HG03354 (cell line): ENCODE measurements at regions not wholly inside any gene's neighbourhood (a gene's known extent, or its start where the extent isn't known, plus 50 kb on each side); places are given as distances from the start of the nearest gene placed in this dataset.
"Not testable (repeated sequence)": the region's sequence is repeated elsewhere in the genome, so short reads cannot be mapped to it uniquely, and the experiment has no call there.

Source experiments
- ATAC-seq: cut with Tn5 transposase; IDR thresholded peaks from one replicate; pipeline ENCODE4 v1.9.1; 2021; ENCODE audit warnings: mild to moderate bottlenecking; ENCODE audit not compliant: unreplicated experiment, poor library complexity, severe bottlenecking

DNA sequence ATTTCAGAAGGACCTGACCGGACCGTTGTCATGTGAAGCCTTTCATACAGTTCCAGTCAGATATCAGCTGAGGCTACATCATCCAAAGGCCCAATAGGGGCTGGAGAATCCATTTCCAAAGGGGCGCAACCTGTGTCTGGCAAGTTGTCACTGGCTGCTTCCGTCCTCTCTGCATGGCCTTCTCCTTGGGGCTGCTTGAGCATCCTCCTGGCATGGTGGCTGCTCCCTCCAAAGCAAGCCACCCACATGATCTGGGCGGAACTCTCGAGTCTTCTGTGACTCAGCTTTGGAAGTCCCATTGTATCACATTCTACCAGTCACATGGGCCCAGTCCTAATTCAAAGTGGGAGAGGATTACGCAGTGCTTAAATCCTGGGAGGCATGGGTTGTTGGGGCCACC is 207.0 kb upstream of the SHH start:
- ATAC-seq, result no peak

GRCh38 chr7:156017916-156018700 is 205.8 kb upstream of the SHH start:
- ATAC-seq, result no peak

GRCh38 chr7:156017431-156017830 is 205.2 kb upstream of the SHH start:
- no peak for ATAC-seq

GRCh38 chr7:156015237-156016020 is 203.2 kb upstream of the SHH start:
- no peak for ATAC-seq

DNA sequence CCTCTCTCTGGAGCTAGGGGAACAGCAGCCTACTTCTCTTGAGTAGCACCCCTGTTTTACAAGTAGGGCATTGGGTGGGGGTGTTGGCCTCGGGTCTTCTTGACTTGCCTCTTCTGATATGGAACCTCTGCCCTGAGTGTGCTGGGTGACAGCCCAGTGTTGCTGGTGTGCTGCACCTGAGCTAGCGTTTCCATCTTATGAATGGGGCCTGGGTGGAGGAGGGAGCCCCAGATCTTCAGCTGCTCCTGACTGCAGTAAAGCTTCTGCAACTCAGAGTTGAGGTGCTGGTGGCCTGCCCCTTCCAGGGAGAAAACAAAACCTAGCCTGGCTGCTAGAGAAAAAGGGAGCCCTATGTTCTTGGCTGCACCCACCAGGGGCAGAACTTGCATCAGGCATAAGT is 202.5 kb upstream of the SHH start:
- ATAC-seq, result no peak

DNA sequence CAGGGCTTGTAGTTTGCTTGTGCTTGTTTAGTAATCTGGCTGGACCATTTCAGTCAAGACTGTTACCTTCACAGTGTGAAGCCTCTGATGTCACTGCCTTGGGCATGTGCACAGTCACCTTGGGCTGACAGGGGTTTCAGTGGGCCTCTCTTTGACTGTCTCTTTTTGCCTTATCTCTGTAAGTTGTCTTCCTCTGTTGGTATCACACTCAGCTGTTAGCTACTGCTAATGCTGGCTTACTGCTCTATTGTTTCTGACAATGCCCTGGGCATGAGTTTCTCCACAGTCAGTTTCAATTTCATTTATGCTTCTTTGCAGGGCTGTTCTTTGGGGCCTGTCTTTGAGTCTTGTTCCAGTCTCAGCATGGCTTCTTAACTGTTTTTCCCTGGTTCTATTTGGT is 201.9 kb upstream of the SHH start:
- ATAC-seq, result no peak

- no peak for ATAC-seq
These were observed 200.1 kb upstream of the SHH start for GRCh38 chr7:156012412-156012811.

DNA sequence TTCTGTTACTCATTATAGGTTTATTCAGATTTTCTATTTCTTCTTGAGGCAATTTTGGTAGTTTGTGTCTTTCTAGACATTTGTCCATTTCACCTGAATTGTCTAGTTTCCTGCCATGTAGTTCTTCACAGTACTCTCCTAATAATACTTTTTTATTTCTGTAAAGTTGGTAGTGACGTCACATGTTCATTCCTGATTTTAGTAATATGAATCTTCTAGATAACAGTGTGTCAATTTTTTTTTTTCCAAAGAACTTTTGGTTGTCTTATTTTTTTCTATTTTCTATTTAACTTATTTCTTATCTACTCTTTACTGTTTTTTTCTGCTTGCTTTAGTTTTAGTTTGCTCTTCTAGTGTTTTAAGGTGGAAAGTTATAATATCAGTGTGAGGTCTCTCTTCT is 197.3 kb upstream of the SHH start:
- ATAC-seq, result no peak

GRCh38 chr7:156006876-156007275 is 194.6 kb upstream of the SHH start:
- not testable (repeated sequence) for ATAC-seq

DNA sequence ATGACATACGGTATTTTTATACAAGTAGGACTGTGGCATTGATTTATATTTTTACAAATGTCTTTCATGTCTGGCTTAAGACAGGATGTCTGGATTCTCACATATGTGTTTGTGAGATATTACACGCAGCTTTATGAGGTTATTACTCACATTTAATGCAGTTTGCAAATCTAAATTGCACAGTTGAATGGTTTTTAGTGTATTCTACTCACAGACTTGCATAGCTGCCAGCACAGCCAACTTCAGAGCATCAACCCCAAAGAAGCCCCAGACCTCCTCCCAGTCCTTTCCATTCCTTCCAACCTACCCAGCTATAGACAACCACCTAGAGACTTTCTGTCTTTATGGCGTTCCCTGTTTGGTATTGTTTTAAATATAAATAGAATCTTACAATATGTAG is 193.8 kb upstream of the SHH start:
- ATAC-seq, result no peak

DNA sequence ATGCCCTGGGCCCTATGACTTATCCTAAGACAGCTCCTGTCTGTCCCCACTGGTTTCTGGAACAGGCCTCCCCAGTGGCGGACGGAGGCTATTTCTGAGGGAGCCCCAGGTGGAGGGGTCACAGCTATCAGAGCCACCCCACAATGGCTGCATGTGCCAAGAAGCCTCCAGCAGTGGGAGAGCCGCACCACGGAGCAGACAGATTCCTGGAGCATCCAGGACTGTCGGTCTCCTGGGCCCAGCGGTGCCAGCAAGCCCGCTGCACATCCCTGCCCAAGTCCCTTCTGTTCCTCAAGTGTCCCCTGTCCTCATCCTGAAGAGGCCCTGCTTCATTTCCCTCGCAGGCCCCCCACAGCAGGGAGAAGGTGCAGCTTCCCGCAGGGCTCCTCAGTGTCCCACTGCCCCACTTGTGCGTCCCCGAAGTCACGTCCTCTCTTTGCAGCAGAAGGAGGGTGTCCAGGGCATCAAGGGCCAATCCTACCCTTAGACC is 193.0 kb upstream of the SHH start:
- ATAC-seq, result no peak

DNA sequence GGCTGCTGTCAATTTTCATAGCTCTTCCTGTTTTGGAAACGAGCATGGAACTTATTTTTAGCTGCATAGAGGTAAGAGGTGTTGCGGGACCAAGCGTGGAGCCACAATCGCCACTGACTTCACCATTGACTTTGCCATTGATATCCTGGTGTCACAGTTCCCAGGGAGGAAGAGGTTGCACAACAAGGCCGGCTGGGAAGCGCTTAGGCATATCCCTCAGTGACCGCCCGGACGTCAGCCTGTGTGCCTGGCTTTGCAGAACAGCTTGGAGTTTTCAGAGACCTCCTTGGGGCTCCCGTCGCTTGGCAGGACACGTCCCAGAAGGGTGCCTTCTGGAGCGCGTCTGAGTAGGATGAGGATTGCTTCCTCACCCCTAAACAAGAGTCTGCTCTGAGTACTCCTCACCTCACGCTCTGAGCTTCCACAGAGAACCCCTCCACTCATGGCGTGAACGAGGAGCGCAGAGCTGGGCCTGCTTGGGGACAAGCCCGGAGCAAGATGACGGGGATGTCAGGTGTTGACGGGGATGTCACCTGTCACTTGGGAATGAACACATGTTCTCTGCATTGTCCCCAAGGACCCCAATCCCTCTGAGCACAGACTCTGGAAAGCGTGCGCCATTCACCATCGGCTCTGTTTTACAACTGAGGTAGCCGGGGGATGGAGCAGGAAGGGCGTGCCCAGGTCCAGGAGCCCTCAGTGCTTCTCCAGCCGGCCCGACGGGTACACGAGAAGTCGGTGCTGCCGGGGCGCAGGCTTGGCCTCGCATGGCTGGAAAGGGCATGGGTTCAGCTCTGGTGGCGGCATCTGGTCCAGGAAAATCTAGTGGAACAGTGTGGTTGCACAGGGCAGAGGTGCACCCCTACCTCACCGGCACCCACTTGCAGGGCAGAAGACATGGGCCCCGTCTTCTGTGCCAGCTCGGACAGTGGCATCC is 192.3 kb upstream of the SHH start:
- no peak for ATAC-seq

DNA sequence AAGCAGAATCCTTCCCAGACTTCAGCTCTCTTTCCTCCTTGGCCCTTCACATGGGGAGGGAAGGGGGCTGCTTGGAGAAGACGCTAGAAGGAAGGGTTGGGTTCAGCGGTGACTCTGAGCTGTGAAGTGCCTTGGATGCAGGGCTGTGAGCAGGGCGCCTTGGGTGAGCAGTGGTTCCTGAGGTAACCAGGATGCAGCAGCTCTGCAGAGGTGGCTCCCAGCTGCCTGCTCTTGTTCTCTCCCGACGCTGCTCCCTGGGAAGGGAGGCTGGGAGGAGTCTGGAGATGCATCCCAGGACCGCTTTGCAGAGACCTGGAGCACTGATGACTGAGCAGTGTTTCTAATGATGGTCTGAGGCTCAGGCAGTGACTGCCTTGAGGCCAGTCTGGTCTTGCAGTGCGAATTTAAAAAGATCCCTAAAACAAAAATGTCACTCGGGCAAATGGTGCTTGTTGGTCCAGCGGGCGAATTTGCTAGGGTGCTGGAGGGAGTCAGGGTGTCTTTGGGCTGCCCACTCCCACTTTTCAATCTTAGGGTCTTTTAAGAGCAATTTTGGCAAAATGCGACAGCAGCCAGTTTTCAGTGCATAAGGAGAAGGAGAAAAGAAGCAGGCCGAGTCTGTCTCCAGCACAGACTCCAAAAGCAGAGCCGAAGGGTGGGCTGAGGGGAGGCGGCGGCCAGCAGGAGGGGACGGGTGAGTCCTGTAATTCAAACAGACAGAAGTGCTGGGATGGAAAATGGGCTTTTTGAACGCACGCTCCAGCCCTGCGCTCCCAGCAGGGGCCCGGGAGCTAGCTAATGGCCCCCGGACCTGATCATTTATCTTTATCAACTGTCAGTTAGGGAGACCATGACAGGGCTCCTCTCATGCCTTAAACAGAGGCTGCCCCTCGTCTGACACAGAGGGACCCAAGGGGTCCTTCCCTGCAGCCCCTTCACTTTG is 191.2 kb upstream of the SHH start:
- no peak for ATAC-seq

- no peak for ATAC-seq
These were observed 190.3 kb upstream of the SHH start for GRCh38 chr7:156002362-156003066.

DNA sequence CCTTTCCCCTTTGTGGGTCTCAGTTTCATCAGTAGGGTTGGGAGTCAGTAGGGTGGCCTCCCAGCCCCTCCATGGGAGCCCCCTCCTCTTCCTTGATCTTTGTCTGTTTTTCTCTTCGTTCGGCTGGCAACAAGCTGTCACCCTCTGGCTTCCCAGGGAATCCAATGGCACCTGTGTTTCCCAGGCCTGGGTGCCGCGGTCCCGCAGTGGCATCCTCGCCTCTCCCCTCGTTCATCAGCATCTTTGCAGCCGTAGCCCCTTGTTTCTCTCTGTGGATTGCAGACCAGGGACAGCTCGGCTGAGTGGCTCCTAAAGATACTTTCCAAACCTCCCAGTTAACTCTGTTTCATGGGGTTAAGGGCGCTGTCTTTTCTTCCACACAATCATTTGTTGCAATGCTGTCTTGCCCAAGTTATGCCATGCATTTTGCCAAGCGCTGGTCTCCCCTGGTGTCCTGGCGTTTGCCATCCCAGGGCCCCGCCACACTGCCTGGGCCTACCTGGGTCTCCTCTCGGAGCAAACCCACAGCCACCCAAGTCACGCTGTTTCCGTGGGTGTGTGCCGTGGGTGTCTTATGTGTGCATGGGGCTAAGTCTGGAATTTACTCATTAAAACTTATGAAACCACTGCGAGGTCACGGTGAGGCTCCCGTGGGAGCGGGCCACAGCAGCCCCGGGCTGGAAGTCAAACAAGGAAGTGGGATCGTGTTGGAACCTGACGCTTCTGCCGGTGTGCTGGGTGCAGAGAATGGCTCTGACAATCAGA is 189.4 kb upstream of the SHH start:
- ATAC-seq, result no peak

DNA sequence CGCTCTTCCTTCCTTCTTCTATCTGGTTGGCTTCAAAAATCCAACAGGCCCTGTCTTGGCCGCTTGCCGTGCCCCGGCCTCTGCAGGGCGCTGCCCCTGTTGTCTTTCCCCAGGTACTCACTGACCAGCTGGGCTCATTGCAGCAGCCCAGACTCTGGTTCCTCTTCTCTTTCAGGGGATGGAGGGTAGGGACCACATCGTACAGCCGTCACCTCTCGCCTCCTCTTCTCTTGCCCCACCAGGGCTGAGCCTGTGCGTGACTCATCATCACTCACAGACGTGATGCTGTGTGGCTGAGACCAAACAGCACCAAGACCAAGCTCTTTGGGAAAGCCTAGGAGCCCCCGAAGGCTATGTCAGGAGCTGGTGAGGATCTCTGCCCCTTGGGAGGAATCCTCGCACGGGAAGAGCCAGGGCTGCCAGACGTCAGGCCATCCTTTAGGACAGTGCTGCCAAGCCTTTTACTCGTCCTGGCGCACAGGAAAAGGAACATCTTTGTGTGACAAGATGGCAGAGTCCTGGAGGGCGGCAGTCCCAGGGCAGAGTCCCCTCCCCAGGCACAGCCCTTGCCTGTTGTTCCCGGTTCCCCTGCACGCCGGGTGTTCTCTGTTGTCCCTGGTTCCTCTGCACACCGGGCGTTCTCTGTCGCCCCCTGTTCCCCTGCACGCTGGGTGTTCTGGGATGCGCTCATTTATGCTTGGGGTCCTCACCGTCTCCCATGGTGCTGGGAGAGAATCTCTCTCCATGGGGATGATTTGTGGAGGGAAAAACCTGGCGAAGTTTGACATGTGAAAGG is 188.5 kb upstream of the SHH start:
- ATAC-seq, result no peak
